GM20431 (cell line): ENCODE measurements at regions not wholly inside any gene's neighbourhood (a gene's known extent, or its start where the extent isn't known, plus 50 kb on each side); places are given as distances from the start of the nearest gene placed in this dataset.
"Not testable (repeated sequence)": the region's sequence is repeated elsewhere in the genome, so short reads cannot be mapped to it uniquely, and the experiment has no call there.

ENCODE experiments used
- in situ Hi-C: fragments of 300-500 bp; cut with MseI, MboI; formaldehyde crosslinking; loops from one replicate; pipeline ENCODE4 v1.15.0; 2020; ENCODE audit warnings: low sequenced_read_pairs; ENCODE audit not compliant: unreplicated experiment

- in situ Hi-C loops: no loop called here
These were observed 421.0 kb downstream of the MRPL39 start for GRCh38 chr21:25186273-25186672.

- in situ Hi-C loops: no loop called here
These were observed 423.7 kb downstream of the MRPL39 start for GRCh38 chr21:25183577-25183976.

- in situ Hi-C loops: not testable (repeated sequence)
These were observed 425.6 kb downstream of the MRPL39 start for GRCh38 chr21:25181690-25182089.

- in situ Hi-C loops: no loop called here
These were observed 428.2 kb downstream of the MRPL39 start for GRCh38 chr21:25179116-25179515.

- in situ Hi-C loops: no loop called here
These were observed 430.5 kb downstream of the MRPL39 start for GRCh38 chr21:25176637-25177412.

GRCh38 chr21:25175938-25176337 lies 431.3 kb downstream of the MRPL39 start:
- in situ Hi-C loops: no loop called here

GRCh38 chr21:25171438-25171837 lies 435.8 kb downstream of the MRPL39 start:
- in situ Hi-C loops: no loop called here

- in situ Hi-C loops: no loop called here
These were observed 436.6 kb downstream of the MRPL39 start for GRCh38 chr21:25170681-25171080.

GRCh38 chr21:25169370-25169769 lies 437.9 kb downstream of the MRPL39 start:
- in situ Hi-C loops: no loop called here

- in situ Hi-C loops: not testable (repeated sequence)
These were observed 440.4 kb downstream of the MRPL39 start for GRCh38 chr21:25166904-25167303.

- in situ Hi-C loops: no loop called here
These were observed 445.7 kb downstream of the MRPL39 start for GRCh38 chr21:25161571-25161970.

- in situ Hi-C loops: not testable (repeated sequence)
These were observed 452.3 kb downstream of the MRPL39 start for GRCh38 chr21:25155020-25155419.

GRCh38 chr21:25149022-25149421 lies 458.3 kb downstream of the MRPL39 start:
- in situ Hi-C loops: no loop called here

- in situ Hi-C loops: no loop called here
These were observed 467.9 kb downstream of the MRPL39 start for GRCh38 chr21:25139414-25139813.

- in situ Hi-C loops: no loop called here
These were observed 473.3 kb downstream of the MRPL39 start for GRCh38 chr21:25133939-25134338.

GRCh38 chr21:25127811-25128210 lies 479.5 kb downstream of the MRPL39 start:
- in situ Hi-C loops: no loop called here

- in situ Hi-C loops: no loop called here
These were observed 480.3 kb downstream of the MRPL39 start for GRCh38 chr21:25127007-25127406.

- in situ Hi-C loops: no loop called here
These were observed 480.7 kb downstream of the MRPL39 start for GRCh38 chr21:25126564-25126963.

- in situ Hi-C loops: no loop called here
These were observed 488.6 kb downstream of the MRPL39 start for GRCh38 chr21:25118648-25119047.

- in situ Hi-C loops: no loop called here
These were observed 492.3 kb downstream of the MRPL39 start for GRCh38 chr21:25115021-25115420.

GRCh38 chr21:25107708-25108107 lies 499.6 kb downstream of the MRPL39 start:
- in situ Hi-C loops: no loop called here
